HG02938 (cell line): ENCODE measurements at regions not wholly inside any gene's neighbourhood (a gene's known extent, or its start where the extent isn't known, plus 50 kb on each side); places are given as distances from the start of the nearest gene placed in this dataset.

ENCODE experiments used
- ATAC-seq: cut with Tn5 transposase; IDR thresholded peaks from one replicate; pipeline ENCODE4 v1.9.1; 2021; ENCODE audit warnings: mild to moderate bottlenecking, moderate library complexity; ENCODE audit not compliant: unreplicated experiment

DNA sequence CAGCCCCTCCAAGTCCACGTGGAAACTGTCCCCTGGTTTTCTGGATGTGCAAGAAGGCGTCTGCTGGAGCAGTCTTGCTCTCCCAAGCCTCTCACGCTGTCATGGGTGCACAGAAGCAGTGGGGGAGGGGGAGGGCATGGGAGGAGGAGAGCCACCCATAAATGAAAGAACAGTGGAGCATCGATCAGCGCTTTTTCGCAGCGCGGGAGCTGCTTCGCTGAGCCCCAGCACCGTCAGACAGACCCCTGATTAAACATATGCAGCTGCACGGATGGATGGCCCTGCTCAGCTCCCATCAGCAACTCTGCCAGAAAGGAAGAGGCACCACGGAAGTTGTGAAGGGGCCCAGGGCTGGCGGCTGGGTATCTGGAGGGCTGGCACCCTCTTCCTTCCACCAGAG, 264.9 kb downstream of the UQCRFS1 start:
- ATAC-seq: no peak

DNA sequence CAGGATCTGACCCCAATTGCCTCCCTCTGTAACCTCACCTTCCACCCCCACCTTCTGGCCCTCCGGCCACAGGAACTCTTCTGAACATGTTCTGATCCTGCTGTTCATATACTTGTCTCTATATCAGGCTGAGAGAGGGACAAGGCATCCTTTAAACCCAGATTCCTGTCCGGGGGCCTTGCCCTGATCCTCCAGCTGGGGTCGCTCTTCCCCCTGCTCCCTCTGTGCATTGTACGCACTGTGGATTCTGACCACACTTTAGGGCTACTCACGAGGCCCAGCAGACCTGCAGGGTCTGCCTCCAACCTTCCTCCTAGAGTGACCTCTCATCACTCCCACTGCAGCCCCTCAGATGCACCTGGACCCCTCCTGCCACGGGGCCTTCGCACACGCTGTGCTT, 269.3 kb downstream of the UQCRFS1 start:
- no peak for ATAC-seq

GRCh38 chr19:28941833-28942232, 271.1 kb downstream of the UQCRFS1 start:
- ATAC-seq: no peak

DNA sequence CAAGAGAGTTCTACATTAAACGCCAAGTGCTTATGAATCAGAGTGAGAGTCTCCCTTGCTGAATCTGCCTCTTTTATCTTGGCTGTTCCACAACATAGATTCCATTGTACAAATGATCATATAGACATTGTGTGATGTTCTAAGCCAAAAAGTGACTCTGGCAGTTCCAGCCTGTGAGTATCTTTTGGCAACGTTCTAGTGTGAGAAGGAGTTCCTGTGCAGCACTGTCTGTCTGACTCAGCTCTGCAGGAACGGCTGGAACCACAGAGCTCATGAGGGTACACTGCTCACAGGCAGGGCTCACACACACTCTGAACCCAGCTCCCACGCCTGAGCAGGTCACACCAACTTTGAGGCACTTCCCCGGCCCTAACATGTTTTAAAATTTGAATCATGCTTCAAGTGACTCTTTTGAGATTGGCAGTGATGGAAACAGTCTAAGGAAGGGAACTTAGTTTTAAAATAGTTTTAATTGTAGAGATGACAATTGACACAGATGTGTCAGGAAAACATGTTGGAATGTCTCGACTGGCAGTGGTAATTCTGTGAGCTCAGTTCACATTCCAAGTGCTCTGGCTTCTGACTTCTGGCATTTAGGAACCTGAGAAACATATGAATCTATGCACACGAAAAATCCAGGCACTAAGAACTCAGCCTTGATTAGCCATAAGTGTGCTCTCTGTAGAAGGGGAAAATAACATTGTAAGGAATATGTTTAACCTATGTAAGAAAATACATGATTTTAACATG, 272.0 kb downstream of the UQCRFS1 start:
- ATAC-seq: no peak

DNA sequence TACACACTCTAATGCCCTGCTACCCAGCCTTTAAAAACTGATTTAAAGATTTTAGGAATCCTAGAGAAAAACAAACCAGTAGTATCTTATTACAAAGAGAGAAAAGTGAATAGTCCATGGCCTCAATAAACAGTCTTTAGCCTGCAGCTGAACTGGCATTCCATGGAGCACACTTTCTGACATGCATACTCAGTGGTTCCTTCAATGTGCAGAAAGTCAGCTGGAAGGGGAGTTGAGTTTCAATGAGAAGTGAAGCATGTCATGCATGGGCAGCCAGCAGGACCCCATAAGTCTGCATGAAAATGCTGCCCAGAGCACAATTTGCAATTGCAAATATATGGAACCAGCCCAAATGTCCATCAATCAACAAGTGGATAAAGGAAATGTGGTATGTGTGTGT, 273.7 kb downstream of the UQCRFS1 start:
- ATAC-seq: no peak

DNA sequence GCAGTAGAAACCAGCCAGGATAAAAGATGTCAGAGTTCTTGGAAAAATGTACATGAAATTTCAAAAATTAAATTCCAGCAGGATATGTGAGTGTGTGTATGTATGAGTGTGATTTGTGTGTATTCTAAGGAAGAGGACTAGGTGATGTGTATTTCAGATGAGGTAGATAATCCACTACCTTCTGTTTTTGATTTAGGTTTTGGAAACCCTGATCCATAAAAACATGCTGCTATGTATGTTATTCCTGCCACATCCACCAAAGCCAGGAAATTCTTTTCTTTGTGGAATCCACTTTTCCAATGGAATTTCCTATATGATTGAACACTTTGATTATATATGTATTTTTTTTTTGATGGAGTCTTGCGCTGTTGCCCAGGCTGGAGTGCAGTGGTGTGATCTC, 276.9 kb downstream of the UQCRFS1 start:
- no peak for ATAC-seq

GRCh38 chr19:28934631-28935030, 278.3 kb downstream of the UQCRFS1 start:
- no peak for ATAC-seq

DNA sequence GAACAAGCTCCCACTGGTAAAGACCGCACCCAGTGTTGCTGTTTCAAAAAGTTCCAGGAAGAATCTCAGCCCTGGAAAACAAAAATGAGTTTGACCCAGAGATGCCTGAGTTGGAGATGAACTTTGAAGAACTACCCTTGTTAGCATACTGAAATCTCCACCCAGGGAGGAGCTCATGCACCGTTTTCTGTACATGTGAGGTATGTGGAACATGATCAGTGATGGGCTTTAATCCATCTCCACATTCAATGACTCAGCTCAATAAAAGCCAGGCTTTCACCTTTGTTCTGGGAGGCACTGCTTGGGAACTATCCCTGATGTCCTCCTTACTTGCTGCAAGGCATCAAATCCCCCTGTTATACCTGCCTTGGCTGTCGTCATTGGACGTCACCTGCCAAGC, 279.9 kb downstream of the UQCRFS1 start:
- ATAC-seq: no peak

DNA sequence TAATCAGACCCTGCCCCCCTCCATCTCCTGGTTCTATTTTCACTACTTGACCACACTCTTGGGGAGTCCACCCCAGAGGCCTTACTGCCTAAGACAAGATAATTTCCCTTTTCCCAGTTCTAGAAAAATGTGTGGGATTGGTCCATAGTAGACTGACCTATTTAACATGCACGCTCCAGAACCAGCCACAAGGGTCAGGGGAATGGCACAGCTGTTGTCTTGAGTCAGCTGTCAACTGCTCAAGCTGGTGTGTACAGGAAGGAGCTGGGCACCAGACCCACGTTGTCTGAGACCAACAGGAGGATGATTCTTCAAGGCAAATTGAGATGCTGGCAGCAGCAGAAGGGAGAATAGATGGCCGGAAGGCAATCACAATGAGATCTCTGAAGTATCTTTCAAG, 280.5 kb downstream of the UQCRFS1 start:
- no peak for ATAC-seq

DNA sequence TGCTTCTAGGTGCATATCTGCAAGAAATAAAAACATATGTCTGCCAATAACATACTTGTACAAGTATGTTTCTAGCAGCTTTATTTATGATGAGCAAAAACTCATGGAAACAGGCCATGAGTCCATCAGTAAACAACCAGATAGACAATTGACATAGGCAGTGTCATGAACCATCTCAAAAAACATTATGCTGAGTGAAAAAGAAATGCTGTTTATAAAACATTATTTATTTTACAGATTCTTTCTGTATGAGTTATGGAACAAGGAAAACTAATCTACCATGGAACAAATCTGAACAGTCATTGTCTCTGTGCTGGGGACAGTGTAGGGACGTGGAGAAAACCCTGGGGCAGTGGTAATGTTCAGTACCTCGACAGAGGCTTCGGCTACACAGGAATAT, 283.9 kb downstream of the UQCRFS1 start:
- no peak for ATAC-seq

- no peak for ATAC-seq
These were observed 285.5 kb downstream of the UQCRFS1 start for GRCh38 chr19:28927456-28927855.

GRCh38 chr19:28920269-28921066, 292.5 kb downstream of the UQCRFS1 start:
- no peak for ATAC-seq

DNA sequence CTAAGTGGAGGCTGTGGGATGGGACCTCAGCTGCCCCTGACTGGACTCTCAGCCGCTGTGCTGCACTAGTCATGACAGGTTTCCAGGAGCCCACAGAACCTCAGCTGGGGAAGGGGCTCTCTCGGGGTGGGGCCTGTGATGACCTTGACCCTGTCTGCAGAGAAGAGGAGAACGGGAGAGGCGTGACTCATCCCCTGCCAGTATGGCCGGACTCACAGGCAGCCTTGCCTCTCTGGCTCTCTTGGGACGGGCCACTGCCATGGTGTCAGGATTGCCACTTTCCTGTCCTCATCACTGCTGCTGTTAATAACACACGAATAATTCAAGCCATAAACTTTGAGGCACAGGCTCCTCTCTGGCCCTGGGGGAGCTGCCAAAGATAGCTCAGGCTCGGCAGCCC, 295.3 kb downstream of the UQCRFS1 start:
- ATAC-seq: no peak

GRCh38 chr19:28915737-28916460, 297.1 kb downstream of the UQCRFS1 start:
- no peak for ATAC-seq

- ATAC-seq: no peak
These were observed 297.7 kb downstream of the UQCRFS1 start for GRCh38 chr19:28915202-28915601.

DNA sequence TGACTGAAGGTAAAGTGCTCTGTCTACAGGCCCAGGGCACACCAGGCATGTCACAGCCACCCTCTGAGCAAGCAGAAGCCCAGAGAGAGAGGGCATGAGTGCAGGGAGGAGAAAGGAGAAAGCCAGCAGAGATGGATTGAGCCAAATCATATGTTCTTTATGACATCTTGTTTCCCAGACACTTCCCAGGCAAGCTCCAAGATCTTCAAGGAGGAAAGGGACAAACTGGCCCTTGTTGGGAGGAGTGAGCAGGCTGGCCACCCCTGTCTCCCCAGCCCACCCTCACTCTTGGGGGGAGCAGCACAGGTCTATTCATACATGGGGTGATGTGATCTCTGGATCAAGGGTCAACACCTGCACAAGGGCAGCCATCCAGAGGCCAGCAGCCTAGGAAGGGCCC, 298.8 kb downstream of the UQCRFS1 start:
- ATAC-seq: no peak

DNA sequence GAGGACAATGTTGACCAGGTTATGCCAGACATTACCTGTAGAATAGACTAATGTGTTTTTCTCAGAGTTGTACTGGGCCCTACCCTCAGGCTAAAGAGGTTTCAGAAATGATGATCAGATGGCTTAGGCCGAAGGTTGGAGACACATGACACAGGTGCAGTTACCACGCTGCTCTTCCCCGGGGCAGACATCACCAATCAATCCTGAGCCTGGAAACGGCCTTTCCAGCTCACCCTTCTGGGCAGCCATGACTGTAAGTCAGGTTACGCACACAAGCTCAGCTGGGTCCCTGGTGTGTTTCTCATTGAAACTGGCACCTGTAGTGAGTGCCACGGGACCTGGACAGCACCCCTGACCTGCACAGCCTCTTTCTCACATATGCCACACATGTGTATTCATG, 299.3 kb downstream of the UQCRFS1 start:
- no peak for ATAC-seq

DNA sequence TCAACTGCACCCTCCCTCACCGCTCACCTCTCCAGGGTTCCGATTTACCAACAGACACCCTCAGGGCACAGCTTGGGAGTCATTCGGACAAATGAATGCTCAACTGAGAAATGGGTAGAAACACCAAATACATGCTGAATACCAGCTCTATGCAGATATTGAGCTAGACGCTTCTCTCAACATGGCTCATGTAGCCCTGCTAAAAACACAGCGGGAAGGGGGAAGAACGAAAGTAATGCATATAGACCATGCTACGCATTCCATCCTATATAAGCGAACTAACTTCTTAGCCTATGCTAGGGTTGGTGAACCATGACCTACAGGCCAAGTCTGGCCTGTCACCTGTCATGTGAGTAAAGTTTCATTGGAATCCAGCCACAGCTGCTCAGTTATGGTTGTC, 304.0 kb downstream of the UQCRFS1 start:
- ATAC-seq: no peak

- no peak for ATAC-seq
These were observed 305.4 kb downstream of the UQCRFS1 start for GRCh38 chr19:28907534-28907933.

- no peak for ATAC-seq
These were observed 307.0 kb downstream of the UQCRFS1 start for GRCh38 chr19:28905996-28906395.

DNA sequence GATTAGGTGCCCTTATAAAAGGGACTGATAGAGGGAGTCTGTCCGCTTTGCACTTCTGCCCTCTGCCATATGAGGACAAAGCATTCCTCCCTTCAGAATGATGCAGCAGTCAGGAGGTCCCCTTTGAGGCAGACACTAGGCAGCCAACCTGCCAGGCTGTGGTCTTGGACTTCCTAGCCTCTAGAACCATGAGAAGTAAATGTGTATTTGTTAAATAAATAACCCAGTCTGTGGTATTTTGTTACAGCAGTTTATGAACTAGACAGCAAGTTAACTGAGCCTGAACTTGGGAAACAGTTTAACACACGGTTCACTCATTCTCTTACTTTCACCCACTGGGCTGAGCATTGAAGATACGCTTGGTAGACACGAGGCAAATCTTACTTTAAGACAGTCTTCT, 313.2 kb downstream of the UQCRFS1 start:
- ATAC-seq: no peak

DNA sequence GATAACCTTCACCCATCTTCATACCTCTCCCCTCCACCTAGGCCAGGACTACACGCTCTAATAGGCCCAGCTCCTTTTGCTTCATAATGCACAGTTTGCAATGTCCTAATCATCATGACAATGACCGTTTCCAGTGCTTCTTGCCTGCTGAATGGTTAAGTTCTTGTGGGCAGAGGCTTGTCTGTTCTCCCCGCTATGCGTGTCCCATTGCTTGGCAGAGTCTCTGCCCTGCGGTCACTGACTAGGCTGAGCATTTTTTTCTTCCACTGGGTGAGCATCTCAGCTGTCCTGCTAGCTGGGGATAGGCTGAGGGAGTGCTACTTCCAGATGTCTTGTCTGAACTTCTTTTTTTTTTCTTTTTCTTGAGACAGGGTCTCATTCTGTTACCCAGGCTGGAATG, 314.7 kb downstream of the UQCRFS1 start:
- no peak for ATAC-seq
